GM21515 (cell line): ENCODE measurements at regions not wholly inside any gene's neighbourhood (a gene's known extent, or its start where the extent isn't known, plus 50 kb on each side); places are given as distances from the start of the nearest gene placed in this dataset.
"Not testable (repeated sequence)": the region's sequence is repeated elsewhere in the genome, so short reads cannot be mapped to it uniquely, and the experiment has no call there.

Experiments used
- ATAC-seq: cut with Tn5 transposase; IDR thresholded peaks from one replicate; pipeline ENCODE4 v1.9.1; 2021; ENCODE audit not compliant: unreplicated experiment

DNA sequence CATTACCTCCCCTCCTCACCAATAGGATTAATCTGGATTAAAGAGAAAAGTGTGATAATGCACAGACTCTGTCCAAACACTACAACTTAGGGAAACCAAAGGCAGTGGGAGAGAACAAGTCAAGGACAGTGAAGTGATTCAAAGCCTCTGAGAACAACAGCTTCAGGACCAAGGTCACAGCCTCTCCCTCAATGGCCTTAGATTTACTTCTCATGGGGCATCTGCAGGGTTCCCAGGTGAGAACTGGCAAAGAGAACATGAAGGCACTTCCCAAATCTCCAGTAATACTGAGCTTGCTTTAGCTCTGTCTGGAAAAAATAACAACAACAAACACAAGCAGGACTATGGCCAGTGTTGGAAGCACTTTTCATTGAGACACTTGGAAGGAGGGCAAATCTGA is 99.8 kb upstream of the GOLGA6L22 start:
- ATAC-seq = not testable (repeated sequence)

DNA sequence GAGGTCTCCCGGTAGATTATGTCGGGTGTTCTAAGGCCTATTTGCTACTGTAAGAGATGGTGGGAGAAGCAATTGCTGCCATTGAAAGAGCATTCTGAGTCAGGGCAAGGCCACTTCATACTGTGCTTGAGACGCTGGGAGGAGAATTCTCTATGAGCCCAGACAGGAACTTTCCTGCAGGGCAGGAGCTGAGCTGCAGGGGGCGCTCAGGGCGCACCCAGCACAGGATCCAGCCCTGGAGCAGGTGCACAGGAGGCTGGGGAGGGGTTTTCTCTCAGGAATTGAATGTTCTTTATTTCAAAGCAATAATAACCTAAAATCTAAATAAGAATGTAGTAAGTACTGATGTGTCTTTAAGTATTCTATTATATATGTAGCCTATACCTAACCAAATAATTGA is 99.1 kb upstream of the GOLGA6L22 start:
- not testable (repeated sequence) for ATAC-seq

DNA sequence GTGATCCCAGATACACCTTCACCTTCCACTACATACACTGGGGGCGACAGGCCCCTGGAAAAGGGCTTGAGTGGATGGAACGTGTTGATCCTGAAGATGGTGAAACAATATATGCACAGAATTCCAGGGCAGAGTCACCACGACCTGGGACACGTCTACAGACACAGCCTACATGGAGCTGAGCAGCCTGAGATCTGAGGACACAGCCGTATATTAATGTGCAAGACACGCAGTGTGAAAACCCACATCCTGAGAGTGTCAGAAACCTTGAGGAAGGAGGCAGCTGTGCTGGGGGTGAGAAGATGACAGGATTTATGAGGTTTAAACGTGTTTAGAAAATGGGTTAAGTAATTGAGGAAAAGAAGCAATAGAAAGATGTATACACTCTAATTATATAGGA is 98.0 kb upstream of the GOLGA6L22 start:
- not testable (repeated sequence) for ATAC-seq

DNA sequence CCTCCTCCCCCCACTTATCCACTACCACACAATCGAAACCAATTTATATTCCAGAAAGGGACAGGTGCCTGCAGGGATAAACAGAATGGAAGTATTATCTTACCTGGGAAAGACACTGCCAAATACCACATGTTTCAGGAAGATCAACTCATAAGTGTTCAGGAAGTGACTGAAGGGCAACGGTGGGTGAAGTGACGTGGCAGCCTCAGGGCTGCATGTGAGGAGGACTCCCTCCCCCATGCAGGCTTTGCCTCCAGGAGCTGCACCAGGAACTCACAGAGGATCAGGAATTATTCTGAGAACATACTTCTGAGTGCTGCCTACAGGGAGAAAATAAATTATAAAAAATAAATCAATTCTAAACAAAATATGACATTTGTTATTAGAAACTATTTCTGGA is 96.2 kb upstream of the GOLGA6L22 start:
- ATAC-seq = not testable (repeated sequence)

DNA sequence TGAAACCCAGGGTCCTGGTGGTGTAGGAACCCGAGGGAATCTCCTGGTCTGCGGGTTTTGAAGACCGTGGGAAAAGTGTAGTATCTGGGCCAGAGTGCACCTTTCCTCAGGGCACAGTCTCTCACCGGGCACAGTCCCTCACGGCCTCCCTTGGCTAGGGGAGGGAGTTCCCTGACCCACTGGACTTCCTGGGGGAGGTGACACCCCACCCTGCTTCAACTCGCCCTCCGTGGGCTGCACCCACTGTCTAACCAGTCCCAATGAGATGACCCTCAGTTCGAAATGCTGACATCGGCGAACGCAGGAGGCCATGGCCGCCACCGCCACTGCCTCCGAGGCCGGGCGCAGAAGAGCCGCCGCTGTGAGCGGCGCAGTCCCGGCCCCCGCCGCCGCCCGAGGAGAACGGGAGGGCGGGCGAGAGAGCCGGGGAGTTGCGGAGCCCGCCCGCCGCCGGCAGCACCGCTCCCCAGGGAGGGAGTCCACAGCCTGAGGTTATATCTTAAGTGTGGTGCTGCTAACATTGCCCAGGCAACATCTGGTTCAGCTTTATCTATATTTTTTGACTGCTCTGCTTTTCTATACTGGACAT is 87.4 kb upstream of the GOLGA6L22 start:
- not testable (repeated sequence) for ATAC-seq

DNA sequence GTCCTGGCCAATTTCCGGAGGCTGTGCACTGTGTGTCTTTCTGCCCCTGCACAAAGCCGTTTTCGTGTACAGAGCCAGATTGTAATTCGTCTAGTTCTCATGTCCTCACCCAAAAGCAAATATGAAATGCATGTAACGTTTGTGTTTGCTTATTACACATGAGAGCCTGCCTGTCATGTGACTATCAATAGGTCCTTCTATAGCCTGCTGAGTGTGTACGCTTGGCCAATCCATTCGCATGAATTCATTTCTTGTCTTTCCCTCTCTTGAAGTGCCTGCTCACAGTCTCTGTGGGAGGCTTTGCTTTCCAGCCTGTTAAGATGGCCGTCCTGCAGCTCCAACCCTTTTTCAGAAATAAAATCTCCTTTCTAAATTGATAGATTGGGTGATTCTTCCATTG is 84.2 kb upstream of the GOLGA6L22 start:
- not testable (repeated sequence) for ATAC-seq

DNA sequence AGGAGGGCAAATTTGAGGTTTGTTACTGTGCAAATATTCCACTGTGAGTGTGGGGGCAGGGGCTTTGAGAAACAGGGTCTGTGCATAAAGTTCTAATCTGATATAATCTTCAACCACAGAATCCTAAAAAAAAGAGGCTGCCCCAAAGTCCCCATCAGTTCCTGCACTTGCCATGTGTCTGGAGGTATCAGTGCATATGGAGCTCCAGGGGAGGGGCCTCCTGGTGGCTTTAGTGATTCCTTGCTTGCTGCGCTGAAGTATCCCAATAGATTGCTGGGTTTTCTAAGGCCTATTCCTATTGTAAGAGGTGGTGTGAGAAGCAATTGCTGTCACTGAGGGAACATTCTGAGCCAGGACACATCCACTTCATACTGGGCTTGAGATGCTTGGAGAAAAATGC is 82.9 kb upstream of the GOLGA6L22 start:
- ATAC-seq = not testable (repeated sequence)

DNA sequence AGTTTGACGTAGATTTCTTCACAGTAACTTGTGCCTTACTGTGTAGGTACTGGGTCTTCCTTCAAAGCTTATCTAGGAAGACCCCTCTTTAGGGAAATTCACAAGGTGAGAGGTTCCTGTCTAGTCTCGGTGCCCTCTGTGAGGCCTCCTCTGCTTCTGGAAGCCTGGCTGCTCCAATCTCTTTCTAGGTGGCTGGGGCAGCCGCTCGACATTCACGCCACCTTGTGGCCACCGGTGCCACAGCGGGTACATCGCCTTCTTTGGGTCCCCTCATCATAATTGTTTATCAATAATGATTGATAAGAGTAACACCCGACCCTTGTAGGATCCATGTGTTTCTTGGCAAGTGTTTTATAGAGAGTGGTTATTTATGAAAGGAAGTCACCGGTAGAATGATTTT is 80.8 kb upstream of the GOLGA6L22 start:
- peak; percentile 76 for ATAC-seq

DNA sequence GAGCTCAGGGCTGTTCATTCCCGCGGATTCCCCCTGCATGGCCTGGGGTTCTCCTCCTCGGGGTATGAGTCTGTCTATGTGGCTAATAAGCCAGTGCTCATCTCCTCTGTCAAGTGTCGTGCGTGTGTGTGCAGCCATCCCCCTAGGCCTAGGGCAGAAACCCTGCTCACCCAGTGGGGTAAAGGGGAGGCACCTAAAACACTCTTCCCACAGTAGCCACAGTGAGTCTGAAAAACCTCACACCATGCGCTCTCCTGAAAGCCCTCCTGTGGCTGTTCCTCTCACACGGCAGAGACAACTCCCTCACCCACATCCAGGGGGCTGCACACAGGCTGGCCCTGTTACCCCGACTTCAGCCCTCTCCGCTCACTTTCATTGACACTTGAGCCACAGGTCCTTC is 71.0 kb upstream of the GOLGA6L22 start:
- not testable (repeated sequence) for ATAC-seq

DNA sequence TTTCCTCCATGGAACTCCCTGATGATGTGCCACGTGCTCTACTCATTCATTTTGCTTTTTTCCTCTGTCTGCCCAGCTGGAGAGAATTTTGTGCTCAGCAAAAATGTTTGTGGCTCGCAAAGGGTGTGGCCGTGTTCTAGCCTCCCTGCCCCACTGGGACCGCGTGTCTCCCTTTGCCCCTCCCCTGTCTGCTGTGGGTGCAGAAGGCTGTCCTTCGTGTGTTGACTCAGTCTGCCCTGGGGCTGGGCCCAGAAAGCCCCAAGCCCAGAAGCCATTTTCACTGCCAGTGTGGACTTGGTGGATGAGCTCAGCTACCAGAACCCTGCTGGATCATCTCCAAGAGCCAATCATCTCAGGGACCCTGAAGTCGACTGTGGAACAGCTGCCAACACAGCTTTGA is 70.3 kb upstream of the GOLGA6L22 start:
- not testable (repeated sequence) for ATAC-seq

DNA sequence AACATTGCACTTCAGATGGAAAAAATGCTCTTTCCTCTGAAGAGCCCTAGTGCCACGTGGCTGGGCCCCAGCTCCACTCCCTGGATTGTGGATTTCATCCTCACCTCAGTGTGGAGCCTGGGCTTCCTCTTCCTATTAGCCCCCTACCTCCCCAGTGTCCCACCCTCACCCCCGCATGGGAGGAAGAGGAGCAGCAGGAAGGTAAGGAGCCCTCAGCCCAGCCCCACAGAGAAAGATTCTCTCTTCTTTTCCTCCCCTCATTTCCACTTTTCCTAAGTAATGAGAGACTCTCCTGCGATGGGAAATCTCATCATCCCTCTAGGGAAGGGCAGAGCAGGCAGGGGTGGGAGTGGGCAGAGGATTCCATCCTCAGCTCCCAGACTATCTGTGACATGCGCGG is 57.5 kb upstream of the GOLGA6L22 start:
- not testable (repeated sequence) for ATAC-seq

DNA sequence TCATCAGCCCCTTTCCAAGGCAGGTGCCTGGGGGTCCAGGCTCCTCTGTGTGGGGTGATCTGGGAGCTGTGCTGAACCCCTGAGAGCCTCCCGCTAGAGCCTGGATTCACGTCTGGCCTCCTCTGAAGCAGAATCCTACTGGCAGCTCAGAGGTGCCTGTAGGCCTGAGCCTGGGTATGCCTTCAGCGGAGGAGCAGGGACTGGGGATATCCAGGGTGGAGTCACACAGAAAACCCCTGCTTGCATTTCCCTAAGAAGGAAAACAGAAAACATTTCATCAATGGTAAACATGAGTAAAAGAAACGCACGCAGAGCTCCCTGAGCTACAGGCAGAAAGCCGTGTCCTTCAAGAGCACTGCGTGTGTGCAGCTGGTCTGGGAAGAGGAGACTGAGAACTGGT is 57.0 kb upstream of the GOLGA6L22 start:
- ATAC-seq = not testable (repeated sequence)

DNA sequence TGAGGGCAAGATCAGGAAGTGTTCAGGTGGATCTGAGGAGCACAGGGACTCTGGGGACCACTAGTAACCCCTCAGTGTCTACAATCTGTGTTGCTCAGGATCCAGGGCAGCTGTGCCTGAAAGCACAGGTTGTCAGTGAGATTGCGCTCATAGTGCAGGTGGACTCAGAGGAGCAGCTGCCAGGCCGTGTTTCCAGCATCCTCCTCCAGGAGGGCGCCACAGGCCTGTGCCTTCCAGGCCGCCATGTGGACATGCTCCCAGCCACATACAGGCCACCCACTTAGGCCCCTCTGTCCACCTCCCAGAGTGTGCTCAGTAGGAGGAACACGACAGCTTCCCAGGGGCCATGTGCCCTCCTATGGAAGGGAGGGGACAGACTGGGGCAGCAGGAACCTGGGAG is 52.9 kb upstream of the GOLGA6L22 start:
- not testable (repeated sequence) for ATAC-seq
